ENCODE measurements at regions not wholly inside any gene's neighbourhood (a gene's known extent, or its start where the extent isn't known, plus 50 kb on each side); places are given as distances from the start of the nearest gene placed in this dataset.

GRCh38 chr2:215625207-215625606 is 189.3 kb upstream of the FN1 start:
- TF ChIP-seq EZH2 (IDR thresholded peaks at IDR 0.05; ENCODE audit: borderline replicate concordance, control insufficient read depth, low read depth, low read length), result no peak
- TF ChIP-seq CTCF (IDR thresholded peaks at IDR 0.05 in 2 of 3, conservative IDR thresholded peaks at IDR 0.05 in 1 of 3; ENCODE audit: control insufficient read depth in 2 of 3, extremely low read depth in 1 of 3, insufficient read depth in 1 of 3, low read depth in 3 of 3, low read length in 3 of 3), result no peak
- no peak for TF ChIP-seq RB1 (IDR thresholded peaks at IDR 0.05; ENCODE audit: borderline replicate concordance)
- TF ChIP-seq SP1 (IDR thresholded peaks at IDR 0.05; ENCODE audit: low read depth, low read length), result no peak
